Heart left ventricle (tissue), 13 donors: ENCODE measurements at regions not wholly inside any gene's neighbourhood (a gene's known extent, or its start where the extent isn't known, plus 50 kb on each side); places are given as distances from the start of the nearest gene placed in this dataset.

Experiments
- CTCF ChIP-seq, 12 donors: fragments of 200-600 bp; sonication (generic) in 4 of 12; IDR thresholded peaks; one replicate each; pipeline versions ENCODE4 v1.5.0 to v1.8.0; 2018 to 2022; ENCODE audit warnings: antibody characterized with exemption in 12 of 12, mild to moderate bottlenecking in 5 of 12
- POLR2A ChIP-seq, 2 donors: fragments of 450-650 bp; IDR thresholded peaks; one replicate each; pipeline ENCODE4 v1.6.1; 2017; ENCODE audit warnings: antibody characterized with exemption in 2 of 2, mild to moderate bottlenecking in 2 of 2, moderate library complexity in 2 of 2
- donor health status: ischemic (EF 13 %, LVEDD 7.1; RV severe dilation, severe dysfunction).
- donor health status: DM: no; HTN: yes; CAD: no.
- donor health status: DM: no; HTN: no; CAD: no.
- donor health status: ischemic (EF 25% LVEDD 6.9; RV normal size, moderate dysfunction).
- donor health status: ischemic (EF 25% LVEDD 5.7; RV mildly dilated, moderate dysfunction).
- donor health status: ischemic (EF 35%, LVEDD 5.7; RV mildly dilated, moderate dysfunction).
- donor health status: nonischemic (EF 11% LVEDD 7.7; RV severe dilation, severe dysfunction).
- donor health status: DM: yes; HTN: yes; CAD: no.
- donor health status: PGD.
- donor health status: ischemic (EF 29% LVEDD 5.4; RV normal size, mild dysfunction).
- donor health status: nonischemic (EF 23%, LVEDD 6.1; RV moderate dilation, normal function).

- TF ChIP-seq CTCF (IDR thresholded peaks at IDR 0.05) = no peak
- no peak for TF ChIP-seq POLR2A (IDR thresholded peaks at IDR 0.05)
These were observed 78.7 kb upstream of the SLCO4A1 start for GRCh38 chr20:62563561-62563960.
